ENCODE measurements at regions not wholly inside any gene's neighbourhood (a gene's known extent, or its start where the extent isn't known, plus 50 kb on each side); places are given as distances from the start of the nearest gene placed in this dataset.

GRCh38 chr5:159773062-159773924, 143.0 kb upstream of the ADRA1B start:
- Histone ChIP-seq H2AFZ (ENCODE audit: low read depth, low read length) (peak overlapping the region; percentile 40), H3K4me2 (ENCODE audit: insufficient read depth, low read length) (peak overlapping the region; percentile 41), H3K27me3 (ENCODE audit: control insufficient read depth in 2 of 2, insufficient read depth in 2 of 2, low read length in 2 of 2) (peaks cover 9 to 30% of the 10 kb centered on the region in 2 experiments; a peak in 4 of 5 replicates), H4K20me1 (replicated peaks; ENCODE audit: control insufficient read depth, insufficient read depth, low read length) (no peaks in the 10 kb centered on the region), H3K4me3 (peak overlapping the region; percentile 29), H3K9ac (ENCODE audit: insufficient read depth in 1 of 2, low read depth in 2 of 2, low read length in 2 of 2) (peak overlapping the region in 1 of 2 experiments; percentile 50; a peak in 1 of 4 replicates), H3K4me1 (replicated peaks in 1 of 2; ENCODE audit: control insufficient read depth in 2 of 2, insufficient read depth in 2 of 2, low read length in 2 of 2) (peaks cover 0 to 12% of the 10 kb centered on the region in 2 experiments; a peak in 3 of 5 replicates), H3K9me1 (ENCODE audit: control insufficient read depth, insufficient read depth, low read length) (no peaks in the 10 kb centered on the region), H3K9me3 (replicated peaks; ENCODE audit: control insufficient read depth, insufficient read depth, low read depth, low read length) (no peaks in the 10 kb centered on the region), H3K79me2 (ENCODE audit: control insufficient read depth, insufficient read depth, low read length) (no peaks in the 10 kb centered on the region), H3K36me3 (ENCODE audit: control insufficient read depth, insufficient read depth, low read length) (no peaks in the 10 kb centered on the region), H3K27ac (ENCODE audit: extremely low read depth, low read depth, low read length) (no peak overlapping the region)
- peak; percentile 94 for ATAC-seq
- no TSS peak for BruUV-seq (replicated peaks)
- ChIA-PET POLR2A (interaction anchor here (0.7 kb wide), 1 partner anchor 8 kb away, joined by 3 read pairs; no protein-coding TSS in a partner anchor), CTCF (ENCODE audit: low intra/inter-chr PET ratio) (interaction anchor here (0.6 kb wide), 1 partner anchor 193 kb away, joined by 3 read pairs; no protein-coding TSS in a partner anchor)
- in situ Hi-C loops (cut with MboI) (no loop called here), intact Hi-C loops (cut with micrococcal nuclease) (loop anchor here (10.0 kb wide), 1 partner anchor 258 kb away; no protein-coding TSS in a partner anchor)
- peak; percentile 45 to 61 (median 50) for DNase-seq (ENCODE audit: extremely low read depth in 1 of 4, low spot score in 3 of 4)
- 2% methylated on average over 62 of the region's 71 CpGs for WGBS (ENCODE audit: insufficient coverage, low coverage, missing lambda C conversion rate)
- FAIRE-seq: no peak
- no peak for TF ChIP-seq HINFP (tag; conservative IDR thresholded peaks at IDR 0.05; ENCODE audit: low read depth)
- no peak for TF ChIP-seq ZFP36 (IDR thresholded peaks at IDR 0.05; ENCODE audit: low read depth, low read length, partially characterized antibody)
- no peak for TF ChIP-seq ZNF316 (IDR thresholded peaks at IDR 0.05)
- peak; percentile 61 to 70 for TF ChIP-seq NRF1 (conservative IDR thresholded peaks at IDR 0.05 in 1 of 2, IDR thresholded peaks at IDR 0.05 in 1 of 2)
- TF ChIP-seq ARHGAP35 (IDR thresholded peaks at IDR 0.05; ENCODE audit: partially characterized antibody): no peak
- 0 out of 2 replicates have a peak, but pooled peaks have one; percentile 52 for TF ChIP-seq MEF2D (tag; conservative IDR thresholded peaks at IDR 0.05; ENCODE audit: low read depth)
- TF ChIP-seq HDAC3 (IDR thresholded peaks at IDR 0.05; ENCODE audit: borderline replicate concordance, partially characterized antibody): no peak
- TF ChIP-seq ATF2 (CRISPR knock-in tag; IDR thresholded peaks at IDR 0.05): no peak
- TF ChIP-seq FOSL1 (tag; conservative IDR thresholded peaks at IDR 0.05): peak; percentile 95
